Ishikawa (cell line): ENCODE measurements at regions not wholly inside any gene's neighbourhood (a gene's known extent, or its start where the extent isn't known, plus 50 kb on each side); places are given as distances from the start of the nearest gene placed in this dataset.

ENCODE experiments used
- FOXM1 ChIP-seq: IDR thresholded peaks from 2 replicates; pipeline ENCODE4 v1.6.1; 2012; ENCODE audit warnings: low read depth, borderline replicate concordance
- MAX ChIP-seq: IDR thresholded peaks from 2 replicates; pipeline ENCODE4 v1.6.1; 2012
- NFIC ChIP-seq: IDR thresholded peaks from 2 replicates; pipeline ENCODE4 v1.6.1; 2012
- RAD21 ChIP-seq: IDR thresholded peaks from 2 replicates; pipeline ENCODE4 v1.6.1; 2012; ENCODE audit warnings: low read depth
- REST ChIP-seq: IDR thresholded peaks from 2 replicates; pipeline ENCODE4 v1.6.1; 2012; ENCODE audit warnings: low read depth, mild to moderate bottlenecking
- TAF1 ChIP-seq: IDR thresholded peaks from 2 replicates; pipeline ENCODE4 v1.6.1; 2012; ENCODE audit warnings: low read depth, mild to moderate bottlenecking
- TEAD4 ChIP-seq: IDR thresholded peaks from 2 replicates; pipeline ENCODE4 v1.6.1; 2012

- TF ChIP-seq MAX (no peak), REST (no peak), NFIC (no peak), RAD21 (no peak), FOXM1 (no peak), TAF1 (no peak), TEAD4 (no peak)
Observed at GRCh38 chr22:44362249-44363012, 49.7 kb upstream of the SHISAL1 start.
